22Rv1 (cell line): ENCODE measurements at regions not wholly inside any gene's neighbourhood (a gene's known extent, or its start where the extent isn't known, plus 50 kb on each side); places are given as distances from the start of the nearest gene placed in this dataset.

Experiments
- CTCF ChIP-seq: fragments of 450-650 bp; IDR thresholded peaks from 2 replicates; pipeline ENCODE4 v1.5.1; 2017; ENCODE audit warnings: mild to moderate bottlenecking
- ZFX ChIP-seq: fragments of 450-650 bp; IDR thresholded peaks from 2 replicates; pipeline ENCODE4 v1.6.1; 2017; ENCODE audit warnings: antibody characterized with exemption, borderline replicate concordance

GRCh38 chr1:228811712-228812305, 76.5 kb downstream of the RHOU start:
- TF ChIP-seq CTCF = no peak
- TF ChIP-seq ZFX = no peak
